ENCODE measurements at regions not wholly inside any gene's neighbourhood (a gene's known extent, or its start where the extent isn't known, plus 50 kb on each side); places are given as distances from the start of the nearest gene placed in this dataset.

DNA sequence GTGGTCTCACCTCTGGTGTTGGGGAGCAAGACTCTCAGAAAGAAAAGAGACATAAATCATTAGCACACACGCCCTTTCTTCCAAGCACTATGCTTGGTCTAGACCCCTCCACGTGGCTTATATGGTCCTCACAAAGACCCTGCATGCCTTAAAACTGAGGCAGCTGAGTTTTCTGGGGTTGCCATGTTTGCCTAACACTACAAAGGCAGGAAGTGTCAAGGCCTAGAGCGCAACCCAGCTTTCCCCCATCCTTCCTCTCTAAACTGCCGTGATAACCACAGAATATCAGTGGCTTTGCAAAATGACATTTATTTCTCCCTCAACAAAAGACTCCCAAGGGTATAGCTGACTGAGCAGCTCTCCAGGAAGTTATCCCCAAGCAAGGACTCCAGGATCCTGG is 146.5 kb upstream of the TOP1 start:
- Histone ChIP-seq H3K9me3 (ENCODE audit: control extremely low read depth in 1 of 3, control insufficient read depth in 2 of 3, insufficient read depth in 1 of 3, low read length in 2 of 3) (peaks cover 0 to 10% (median 7%) of the 10 kb centered on the region in 3 donors), H3K4me1 (ENCODE audit: control insufficient read depth in 2 of 2, insufficient read depth in 2 of 2, low read length in 2 of 2) (no peaks in the 10 kb centered on the region), H3K27ac (ENCODE audit: low read length in 2 of 2) (no peak overlapping the region), H3K9ac (ENCODE audit: low read length) (no peak overlapping the region), H3K79me2 (ENCODE audit: control insufficient read depth, insufficient read depth, low read length) (no peaks in the 10 kb centered on the region), H4K20me1 (ENCODE audit: control insufficient read depth, insufficient read depth, low read length, poor library complexity, severe bottlenecking) (no peaks in the 10 kb centered on the region), H3K27me3 (replicated peaks in 1 of 4; ENCODE audit: control extremely low read depth in 1 of 4, control insufficient read depth in 3 of 4, insufficient read depth in 4 of 4, low read length in 3 of 4) (peaks cover 0 to 3% (median 0%) of the 10 kb centered on the region in 4 experiments), H3K4me2 (replicated peaks; ENCODE audit: low read depth, low read length, poor library complexity, severe bottlenecking) (no peak overlapping the region), H2AFZ (ENCODE audit: insufficient read depth, low read depth, low read length, poor library complexity, severe bottlenecking) (peak overlapping the region; percentile 34), H3K36me3 (replicated peaks in 1 of 2; ENCODE audit: control extremely low read depth in 1 of 2, control insufficient read depth in 1 of 2, extremely low read depth in 1 of 2, insufficient read depth in 2 of 2, low read length in 1 of 2) (no peaks in the 10 kb centered on the region), H3K4me3 (ENCODE audit: control extremely low read depth in 1 of 5, extremely low read depth in 1 of 5, insufficient read depth in 1 of 5, low read depth in 2 of 5, low read length in 4 of 5) (no peak overlapping the region)
- Mint-ChIP-seq H3K4me1 (no peaks in the 10 kb centered on the region), H3K27me3 (peaks cover 3% of the 10 kb centered on the region), H3K4me3 (no peak overlapping the region), H3K9me3 (ENCODE audit: insufficient read depth) (peaks cover 4% of the 10 kb centered on the region), H3K27ac (no peak overlapping the region)
- ChIA-PET CTCF (no interaction called here), POLR2A (no interaction called here)
- no peak for TF ChIP-seq EZH2 (IDR thresholded peaks at IDR 0.05; ENCODE audit: borderline replicate concordance, insufficient read depth, low read depth, low read length, poor library complexity, severe bottlenecking)
- TF ChIP-seq, protein P1, sequence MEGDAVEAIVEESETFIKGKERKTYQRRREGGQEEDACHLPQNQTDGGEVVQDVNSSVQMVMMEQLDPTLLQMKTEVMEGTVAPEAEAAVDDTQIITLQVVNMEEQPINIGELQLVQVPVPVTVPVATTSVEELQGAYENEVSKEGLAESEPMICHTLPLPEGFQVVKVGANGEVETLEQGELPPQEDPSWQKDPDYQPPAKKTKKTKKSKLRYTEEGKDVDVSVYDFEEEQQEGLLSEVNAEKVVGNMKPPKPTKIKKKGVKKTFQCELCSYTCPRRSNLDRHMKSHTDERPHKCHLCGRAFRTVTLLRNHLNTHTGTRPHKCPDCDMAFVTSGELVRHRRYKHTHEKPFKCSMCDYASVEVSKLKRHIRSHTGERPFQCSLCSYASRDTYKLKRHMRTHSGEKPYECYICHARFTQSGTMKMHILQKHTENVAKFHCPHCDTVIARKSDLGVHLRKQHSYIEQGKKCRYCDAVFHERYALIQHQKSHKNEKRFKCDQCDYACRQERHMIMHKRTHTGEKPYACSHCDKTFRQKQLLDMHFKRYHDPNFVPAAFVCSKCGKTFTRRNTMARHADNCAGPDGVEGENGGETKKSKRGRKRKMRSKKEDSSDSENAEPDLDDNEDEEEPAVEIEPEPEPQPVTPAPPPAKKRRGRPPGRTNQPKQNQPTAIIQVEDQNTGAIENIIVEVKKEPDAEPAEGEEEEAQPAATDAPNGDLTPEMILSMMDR (IDR thresholded peaks at IDR 0.05) = no peak
- intact Hi-C loops (cut with micrococcal nuclease) = no loop called here
- ATAC-seq (ENCODE audit: low read depth) = no peak
- 5% methylated on average over 2 of the region's 4 CpGs for WGBS (ENCODE audit: insufficient coverage)
- no peak for DNase-seq

DNA sequence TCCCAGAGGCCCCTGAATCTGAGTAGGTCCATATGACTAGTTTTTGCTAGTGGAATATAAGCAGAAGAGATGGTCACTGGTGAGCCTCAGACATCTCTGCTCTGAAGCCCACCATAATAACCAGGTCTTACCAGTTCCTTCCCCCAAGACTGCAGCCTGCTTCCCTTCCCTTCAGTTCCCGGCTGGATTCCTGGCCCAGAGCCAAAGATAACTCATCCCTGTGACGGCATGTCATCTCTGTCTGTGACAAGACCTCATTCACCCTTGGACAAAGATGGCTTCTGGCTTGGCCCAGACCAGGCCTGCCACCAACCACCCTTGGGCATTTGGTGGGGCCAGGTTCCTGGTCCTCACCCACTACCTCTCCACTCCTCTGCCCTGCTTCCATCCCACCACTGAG is 145.5 kb upstream of the TOP1 start:
- Histone ChIP-seq H3K27ac (ENCODE audit: low read length in 2 of 2) (no peak overlapping the region), H3K27me3 (replicated peaks in 1 of 4; ENCODE audit: control extremely low read depth in 1 of 4, control insufficient read depth in 3 of 4, insufficient read depth in 4 of 4, low read length in 3 of 4) (peaks cover 0 to 3% (median 0%) of the 10 kb centered on the region in 4 experiments), H3K4me3 (ENCODE audit: control extremely low read depth in 1 of 5, extremely low read depth in 1 of 5, insufficient read depth in 1 of 5, low read depth in 2 of 5, low read length in 4 of 5) (no peak overlapping the region), H3K9ac (ENCODE audit: low read length) (no peak overlapping the region), H3K4me2 (replicated peaks; ENCODE audit: low read depth, low read length, poor library complexity, severe bottlenecking) (no peak overlapping the region), H4K20me1 (ENCODE audit: control insufficient read depth, insufficient read depth, low read length, poor library complexity, severe bottlenecking) (no peaks in the 10 kb centered on the region), H3K36me3 (replicated peaks in 1 of 2; ENCODE audit: control extremely low read depth in 1 of 2, control insufficient read depth in 1 of 2, extremely low read depth in 1 of 2, insufficient read depth in 2 of 2, low read length in 1 of 2) (no peaks in the 10 kb centered on the region), H2AFZ (ENCODE audit: insufficient read depth, low read depth, low read length, poor library complexity, severe bottlenecking) (no peak overlapping the region), H3K4me1 (ENCODE audit: control insufficient read depth in 2 of 2, insufficient read depth in 2 of 2, low read length in 2 of 2) (no peaks in the 10 kb centered on the region), H3K79me2 (ENCODE audit: control insufficient read depth, insufficient read depth, low read length) (no peaks in the 10 kb centered on the region), H3K9me3 (ENCODE audit: control extremely low read depth in 1 of 3, control insufficient read depth in 2 of 3, insufficient read depth in 1 of 3, low read length in 2 of 3) (peaks cover 0 to 10% (median 7%) of the 10 kb centered on the region in 3 donors)
- intact Hi-C loops (cut with micrococcal nuclease) = no loop called here
- Mint-ChIP-seq H3K27me3 (peaks cover 3% of the 10 kb centered on the region), H3K4me1 (no peaks in the 10 kb centered on the region), H3K27ac (no peak overlapping the region), H3K9me3 (ENCODE audit: insufficient read depth) (peaks cover 4% of the 10 kb centered on the region), H3K4me3 (no peak overlapping the region)
- no peak for ATAC-seq (ENCODE audit: low read depth)
- ChIA-PET POLR2A (no interaction called here), CTCF (no interaction called here)
- WGBS (ENCODE audit: insufficient coverage) = 92% methylated on average over 2 of the region's 2 CpGs
- no peak for DNase-seq
- TF ChIP-seq, protein P1 (IDR thresholded peaks at IDR 0.05) = no peak
- no peak for TF ChIP-seq EZH2 (IDR thresholded peaks at IDR 0.05; ENCODE audit: borderline replicate concordance, insufficient read depth, low read depth, low read length, poor library complexity, severe bottlenecking)

All from B cell (primary cell).